NB4 (cell line): ENCODE measurements at regions not wholly inside any gene's neighbourhood (a gene's known extent, or its start where the extent isn't known, plus 50 kb on each side); places are given as distances from the start of the nearest gene placed in this dataset.

ENCODE experiments used
- CTCF ChIP-seq: IDR thresholded peaks from one replicate; pipeline ENCODE4 v1.5.1; 2012; ENCODE audit warnings: low read depth, low read length
- POLR2A ChIP-seq: IDR thresholded peaks from 2 replicates; pipeline ENCODE4 v1.6.1; 2011; ENCODE audit warnings: mild to moderate bottlenecking; ENCODE audit not compliant: insufficient read length; ENCODE audit errors: extremely low read depth
- TF ChIP-seq, protein P1 (sequence below): IDR thresholded peaks from 2 replicates; pipeline ENCODE4 v1.6.1; 2011; ENCODE audit warnings: low read depth, low read length

- TF ChIP-seq POLR2A (no peak), CTCF (no peak)
- TF ChIP-seq, protein P1, sequence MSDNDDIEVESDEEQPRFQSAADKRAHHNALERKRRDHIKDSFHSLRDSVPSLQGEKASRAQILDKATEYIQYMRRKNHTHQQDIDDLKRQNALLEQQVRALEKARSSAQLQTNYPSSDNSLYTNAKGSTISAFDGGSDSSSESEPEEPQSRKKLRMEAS: no peak
These were observed 609.1 kb downstream of the UTRN start for GRCh38 chr6:144894240-144894639.
